Ectodermal cell (in vitro differentiated cells): ENCODE measurements at regions not wholly inside any gene's neighbourhood (a gene's known extent, or its start where the extent isn't known, plus 50 kb on each side); places are given as distances from the start of the nearest gene placed in this dataset.

Source experiments
- H3K27ac ChIP-seq: 2 replicates; pipeline ENCODE4 v1.7.0; 2013; ENCODE audit warnings: mild to moderate bottlenecking, low read depth, low read length; ENCODE audit not compliant: insufficient read depth, poor library complexity, severe bottlenecking
- H3K27me3 ChIP-seq: 2 replicates; pipeline ENCODE4 v1.7.0; 2013; ENCODE audit warnings: mild to moderate bottlenecking, low read length; ENCODE audit not compliant: insufficient read depth, control insufficient read depth, poor library complexity, severe bottlenecking
- H3K36me3 ChIP-seq: one replicate; pipeline ENCODE4 v1.7.0; 2013; ENCODE audit warnings: low read length; ENCODE audit not compliant: control insufficient read depth, insufficient read depth
- H3K4me1 ChIP-seq: one replicate; pipeline ENCODE4 v1.7.0; 2013; ENCODE audit warnings: low read length; ENCODE audit not compliant: control insufficient read depth, insufficient read depth
- H3K4me3 ChIP-seq: 2 replicates; pipeline ENCODE4 v1.7.0; 2013; ENCODE audit warnings: low read depth, low read length, control low read depth; ENCODE audit not compliant: insufficient read depth
- H3K9me3 ChIP-seq: 2 replicates; pipeline ENCODE4 v1.7.0; 2013; ENCODE audit warnings: mild to moderate bottlenecking, low read length, moderate library complexity; ENCODE audit not compliant: control insufficient read depth
- WGBS, 2 experiments: methylation state at CpG; one replicate each; pipeline ENCODE4 v1.1.7; 2013; ENCODE audit warnings: missing lambda C conversion rate in 2 of 2; 5-methylcytosine and 5-hydroxymethylcytosine counted together

DNA sequence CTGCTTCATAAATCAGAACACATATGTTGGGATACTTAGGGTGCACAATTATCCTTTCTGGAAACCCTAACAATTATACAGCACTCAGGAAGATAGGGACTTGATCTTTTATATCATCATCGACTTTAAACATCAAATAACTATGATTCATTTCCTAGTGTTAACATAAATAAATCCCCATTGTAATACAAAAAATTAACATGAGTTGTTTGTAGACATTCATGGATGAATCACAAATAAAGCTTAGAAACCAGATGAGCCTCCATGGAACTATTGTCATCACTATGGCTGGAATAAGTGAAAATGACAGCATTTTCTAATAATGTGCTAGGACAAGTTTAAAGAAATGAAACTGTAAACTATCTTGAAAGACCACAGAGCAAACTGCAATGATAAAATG lies 821.7 kb downstream of the GATA3 start:
- Histone ChIP-seq H3K4me3 (no peak overlapping the region), H3K27me3 (no peaks in the 10 kb centered on the region), H3K9me3 (no peaks in the 10 kb centered on the region), H3K36me3 (no peaks in the 10 kb centered on the region), H3K4me1 (no peaks in the 10 kb centered on the region), H3K27ac (no peak overlapping the region)
- 100% methylated on average over 1 of the region's 1 CpG for WGBS, 2 experiments

GRCh38 chr10:8889538-8889937 lies 835.0 kb downstream of the GATA3 start:
- H3K9me3 ChIP-seq, result no peaks in the 10 kb centered on the region
- no peaks in the 10 kb centered on the region for H3K36me3 ChIP-seq
- WGBS, 2 experiments, result 100% methylated on average over 1 of the region's 2 CpGs; no CpG with 5 or more reads in 1 of the 2 experiments
- no peak overlapping the region for H3K27ac ChIP-seq
- H3K27me3 ChIP-seq, result no peaks in the 10 kb centered on the region
- H3K4me1 ChIP-seq, result no peaks in the 10 kb centered on the region
- H3K4me3 ChIP-seq, result no peak overlapping the region

DNA sequence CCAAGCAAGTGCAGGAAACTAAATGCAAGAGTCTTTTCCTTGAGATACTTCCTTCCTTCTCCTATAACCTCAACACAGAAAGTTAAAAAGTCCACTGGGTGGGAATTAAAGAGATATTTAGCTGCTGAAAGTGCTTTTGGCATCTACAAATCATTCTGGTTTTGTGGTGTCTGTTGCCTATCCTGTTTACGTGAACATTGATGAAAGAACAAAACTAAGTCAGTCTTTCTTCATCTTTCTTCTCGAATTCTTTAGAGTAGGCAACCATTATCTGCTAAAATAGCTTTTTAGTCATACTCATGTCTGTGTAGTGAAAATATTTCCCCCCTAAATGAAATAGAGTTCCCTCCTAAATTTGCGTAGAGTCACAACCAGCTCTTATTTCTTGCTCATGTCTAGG lies 838.6 kb downstream of the GATA3 start:
- H3K27ac ChIP-seq, result no peak overlapping the region
- no peaks in the 10 kb centered on the region for H3K4me1 ChIP-seq
- WGBS, 2 experiments, result 97 to 100% methylated on average over 3 of the region's 3 CpGs
- no peaks in the 10 kb centered on the region for H3K27me3 ChIP-seq
- no peaks in the 10 kb centered on the region for H3K9me3 ChIP-seq
- H3K36me3 ChIP-seq, result no peaks in the 10 kb centered on the region
- H3K4me3 ChIP-seq, result no peak overlapping the region

GRCh38 chr10:8894148-8894547 lies 839.7 kb downstream of the GATA3 start:
- H3K27me3 ChIP-seq, result no peaks in the 10 kb centered on the region
- no peaks in the 10 kb centered on the region for H3K9me3 ChIP-seq
- H3K4me3 ChIP-seq, result no peak overlapping the region
- H3K27ac ChIP-seq, result no peak overlapping the region
- H3K36me3 ChIP-seq, result no peaks in the 10 kb centered on the region
- H3K4me1 ChIP-seq, result no peaks in the 10 kb centered on the region
- 94 to 96% methylated on average over 3 to 4 of the region's 4 CpGs for WGBS, 2 experiments

- H3K27me3 ChIP-seq, result no peaks in the 10 kb centered on the region
- no peak overlapping the region for H3K27ac ChIP-seq
- H3K36me3 ChIP-seq, result no peaks in the 10 kb centered on the region
- no peaks in the 10 kb centered on the region for H3K4me1 ChIP-seq
- WGBS, 2 experiments, result 93% methylated on average over 4 of the region's 5 CpGs
- no peak overlapping the region for H3K4me3 ChIP-seq
- H3K9me3 ChIP-seq, result no peaks in the 10 kb centered on the region
Measured at GRCh38 chr10:8897769-8898168, 843.3 kb downstream of the GATA3 start.

DNA sequence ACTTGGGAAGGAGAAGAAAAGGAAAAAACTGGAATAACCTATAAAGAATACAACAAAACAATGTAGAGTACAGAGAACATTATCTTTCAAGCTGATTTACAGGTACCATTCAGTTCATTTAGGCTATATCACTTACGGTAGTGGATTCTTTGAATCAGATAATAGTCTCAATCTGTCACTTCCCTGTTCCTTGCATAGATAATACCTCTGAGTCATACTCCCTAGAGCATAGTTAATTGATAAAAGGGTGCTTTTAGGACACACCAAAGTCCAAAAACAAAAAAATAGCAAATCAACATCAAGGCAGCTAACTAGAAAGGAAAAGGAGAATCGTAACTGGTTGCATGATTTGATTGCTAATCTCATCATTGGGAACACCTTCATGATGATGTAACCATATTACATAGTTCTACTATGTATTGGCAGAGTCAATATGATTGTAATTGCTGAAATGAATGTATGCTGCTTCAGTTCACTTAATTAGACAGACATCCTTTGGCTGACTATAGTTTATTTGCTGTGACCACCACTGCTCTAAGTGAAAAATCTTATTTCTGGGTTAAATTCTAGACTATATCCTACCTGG lies 844.4 kb downstream of the GATA3 start:
- Histone ChIP-seq H3K27ac (no peak overlapping the region), H3K36me3 (no peaks in the 10 kb centered on the region), H3K4me1 (no peaks in the 10 kb centered on the region), H3K4me3 (no peak overlapping the region), H3K27me3 (no peaks in the 10 kb centered on the region), H3K9me3 (no peaks in the 10 kb centered on the region)
- 88 to 89% methylated on average over 1 to 2 of the region's 2 CpGs for WGBS, 2 experiments

DNA sequence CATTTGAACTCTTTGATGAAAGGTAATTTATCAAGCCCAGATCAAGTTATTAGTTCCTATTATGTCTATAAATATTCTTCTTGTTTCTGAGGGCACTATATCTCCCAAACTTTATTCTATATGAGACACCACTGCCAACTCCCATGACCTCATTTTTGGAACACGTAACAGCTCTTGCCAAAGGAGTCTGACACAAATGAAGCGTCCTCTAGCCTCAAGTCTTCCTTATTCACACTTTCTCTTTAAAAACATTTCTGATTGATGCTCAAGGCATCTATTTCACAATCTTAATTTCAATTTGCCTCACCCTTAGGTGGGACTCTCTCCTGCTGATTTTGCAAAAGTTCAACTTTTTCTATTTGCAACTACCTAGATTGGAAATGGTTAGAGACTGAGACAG lies 848.4 kb downstream of the GATA3 start:
- Histone ChIP-seq H3K27ac (no peak overlapping the region), H3K4me1 (no peaks in the 10 kb centered on the region), H3K36me3 (no peaks in the 10 kb centered on the region), H3K27me3 (no peaks in the 10 kb centered on the region), H3K4me3 (no peak overlapping the region), H3K9me3 (no peaks in the 10 kb centered on the region)
- WGBS, 2 experiments, result 90 to 92% methylated on average over 2 of the region's 2 CpGs

DNA sequence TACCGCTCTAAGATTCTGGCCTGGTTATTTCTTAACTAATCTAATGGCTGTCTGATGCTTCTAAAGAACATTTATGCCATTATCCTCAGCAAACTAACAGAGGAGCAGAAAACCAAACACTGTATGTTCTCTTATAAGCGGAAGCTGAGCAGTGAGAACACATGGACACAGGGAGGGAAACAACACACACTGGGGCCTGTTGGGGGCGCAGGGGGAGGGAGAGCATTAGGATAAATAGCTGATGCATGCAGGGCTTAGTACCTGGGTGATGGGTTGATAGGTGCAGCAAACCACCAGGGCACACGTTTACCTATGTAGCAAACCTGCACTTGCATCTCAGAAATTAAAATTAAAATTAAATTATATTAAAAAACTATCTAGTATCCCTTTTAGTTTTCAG lies 853.5 kb downstream of the GATA3 start:
- WGBS, 2 experiments, result 79 to 88% methylated on average over 3 of the region's 4 CpGs
- Histone ChIP-seq H3K4me3 (no peak overlapping the region), H3K36me3 (no peaks in the 10 kb centered on the region), H3K27me3 (no peaks in the 10 kb centered on the region), H3K9me3 (no peaks in the 10 kb centered on the region), H3K4me1 (no peaks in the 10 kb centered on the region), H3K27ac (no peak overlapping the region)

- Histone ChIP-seq H3K9me3 (no peaks in the 10 kb centered on the region), H3K27ac (no peak overlapping the region), H3K36me3 (no peaks in the 10 kb centered on the region), H3K27me3 (no peaks in the 10 kb centered on the region), H3K4me3 (no peak overlapping the region), H3K4me1 (no peaks in the 10 kb centered on the region)
- 79 to 85% methylated on average over 3 of the region's 3 CpGs for WGBS, 2 experiments
Measured at GRCh38 chr10:8910314-8910713, 855.8 kb downstream of the GATA3 start.

GRCh38 chr10:8911032-8911431 lies 856.5 kb downstream of the GATA3 start:
- H3K27ac ChIP-seq, result no peak overlapping the region
- no peaks in the 10 kb centered on the region for H3K4me1 ChIP-seq
- 100% methylated on average over 1 of the region's 1 CpG; no CpG with 5 or more reads in 1 of the 2 experiments for WGBS, 2 experiments
- H3K4me3 ChIP-seq, result no peak overlapping the region
- H3K9me3 ChIP-seq, result no peaks in the 10 kb centered on the region
- no peaks in the 10 kb centered on the region for H3K36me3 ChIP-seq
- no peaks in the 10 kb centered on the region for H3K27me3 ChIP-seq

- Histone ChIP-seq H3K4me3 (no peak overlapping the region), H3K9me3 (no peaks in the 10 kb centered on the region), H3K36me3 (no peaks in the 10 kb centered on the region), H3K4me1 (no peaks in the 10 kb centered on the region), H3K27me3 (no peaks in the 10 kb centered on the region), H3K27ac (no peak overlapping the region)
- WGBS, 2 experiments, result 35 to 39% methylated on average over 4 of the region's 4 CpGs
Measured at GRCh38 chr10:8912108-8912507, 857.6 kb downstream of the GATA3 start.
